HCT116 (cell line): ENCODE measurements at regions not wholly inside any gene's neighbourhood (a gene's known extent, or its start where the extent isn't known, plus 50 kb on each side); places are given as distances from the start of the nearest gene placed in this dataset.

Source experiments
- ATAC-seq: fragments of 200-7000 bp; cut with Tn5 transposase; 2 replicates; pipeline ENCODE4 v1.9.1; 2020; ENCODE audit warnings: mild to moderate bottlenecking, moderate library complexity
- BruUV-seq: library from RNA; stranded (reverse); fragments of 400-500 nt; replicated peaks from 2 replicates; lab custom pipeline; 2021; lab: Mats Ljungman, UMichigan
- CTCF ChIA-PET: fragments of 300-600 bp; sonication (Branson Sonifier 250); formaldehyde crosslinking; loops from one replicate; lab custom pipeline; 2021; ENCODE audit warnings: antibody characterized with exemption; lab: Charles Lee
- POLR2A ChIA-PET: fragments of 300-600, 350-600 bp; sonication (Branson Sonifier 250); formaldehyde crosslinking; loops from one replicate; lab custom pipeline; 2021; ENCODE audit warnings: antibody characterized with exemption; lab: Charles Lee
- RAD21 ChIA-PET, 2 experiments: fragments of 300-600 bp; sonication (Branson Sonifier 250); formaldehyde crosslinking; loops; one replicate each; lab custom pipeline; 2023; ENCODE audit warnings: low total read pairs in 2 of 2; ENCODE audit not compliant: uncharacterized antibody in 2 of 2, unreplicated experiment in 2 of 2, low non-redundant PET in 1 of 2; lab: Charles Lee
- DNase-seq: peaks from one replicate; pipeline ENCODE4 v3.0.0-alpha.2; 2010; ENCODE audit warnings: low read depth, low spot score
- H2AFZ ChIP-seq: fragments of 200-600 bp; shearing (Covaris generic), sonication (generic); 2 replicates; pipeline ENCODE4 v1.6.1; 2017; ENCODE audit warnings: low read depth, mixed run types, mixed read lengths, antibody characterized with exemption, low read length; ENCODE audit not compliant: poor library complexity, severe bottlenecking
- H3K27ac ChIP-seq: 2 replicates; pipeline ENCODE4 v1.5.1; 2012; ENCODE audit warnings: low read depth, low read length
- H3K27me3 ChIP-seq: fragments of 200-600 bp; sonication (generic); 2 replicates; pipeline ENCODE4 v1.6.1; 2016; ENCODE audit warnings: mixed run types, low read length, mixed read lengths; ENCODE audit not compliant: insufficient read depth
- H3K36me3 ChIP-seq, 2 experiments: fragments of 200-500 bp in 1 of 2; fragments of 200-600 bp in 1 of 2; sonication (Bioruptor generic) in 1 of 2; sonication (generic) in 1 of 2; 2 replicates each; pipeline versions ENCODE4 v1.5.1 to v1.6.1; 2014 to 2016; ENCODE audit warnings: low read length in 2 of 2, inconsistent platforms in 1 of 2, mixed read lengths in 1 of 2, mixed run types in 1 of 2; ENCODE audit not compliant: insufficient read depth in 2 of 2, control insufficient read depth in 1 of 2
- H3K4me1 ChIP-seq, 2 experiments: fragments of 200-600 bp in 1 of 2; sonication (generic) in 1 of 2; 2 replicates each; pipeline versions ENCODE4 v1.5.1 to v1.6.1; 2012 to 2017; ENCODE audit warnings: low read length in 2 of 2, inconsistent platforms in 1 of 2, mild to moderate bottlenecking in 1 of 2, mixed read lengths in 1 of 2, mixed run types in 1 of 2, moderate library complexity in 1 of 2; ENCODE audit not compliant: insufficient read depth in 2 of 2, control insufficient read depth in 1 of 2
- H3K4me2 ChIP-seq: fragments of 200-600 bp; sonication (generic); 2 replicates; pipeline ENCODE4 v1.6.1; 2017; ENCODE audit warnings: mixed run types, low read length, mixed read lengths
- H3K4me3 ChIP-seq, 2 experiments: fragments of 200-600 bp in 1 of 2; sonication (generic) in 1 of 2; replicated peaks in 1 of 2; 2 replicates each; pipeline ENCODE4 v1.5.1; 2011 to 2016; ENCODE audit warnings: low read length in 2 of 2, control low read depth in 1 of 2, low read depth in 1 of 2, mild to moderate bottlenecking in 1 of 2, mixed read lengths in 1 of 2, mixed run types in 1 of 2
- H3K79me2 ChIP-seq: fragments of 200-600 bp; sonication (generic); 2 replicates; pipeline ENCODE4 v1.6.1; 2017; ENCODE audit warnings: mild to moderate bottlenecking, mixed run types, low read length, moderate library complexity, mixed read lengths; ENCODE audit not compliant: insufficient read depth
- H3K9ac ChIP-seq: fragments of 200-600 bp; sonication (generic); 2 replicates; pipeline ENCODE4 v1.6.1; 2016; ENCODE audit warnings: low read length, mixed read lengths
- H3K9me2 ChIP-seq: fragments of 200-600 bp; sonication (generic), shearing (Covaris generic); 2 replicates; pipeline ENCODE4 v1.6.1; 2017; ENCODE audit warnings: mixed run types, mild to moderate bottlenecking, moderate library complexity; ENCODE audit not compliant: insufficient read depth
- H3K9me3 ChIP-seq, 2 experiments: fragments of 200-500 bp in 1 of 2; fragments of 200-600 bp in 1 of 2; sonication (Bioruptor generic) in 1 of 2; sonication (generic) in 1 of 2; 2 replicates each; pipeline ENCODE4 v1.6.1; 2014 to 2017; ENCODE audit warnings: low read length in 2 of 2, mixed read lengths in 2 of 2, inconsistent platforms in 1 of 2, low read depth in 1 of 2, mild to moderate bottlenecking in 1 of 2, mixed run types in 1 of 2, moderate library complexity in 1 of 2; ENCODE audit not compliant: control insufficient read depth in 1 of 2, insufficient read depth in 1 of 2
- H4K20me1 ChIP-seq: fragments of 200-600 bp; sonication (generic), shearing (Covaris generic); 2 replicates; pipeline ENCODE4 v1.6.1; 2017; ENCODE audit warnings: mixed run types, mild to moderate bottlenecking, moderate library complexity; ENCODE audit not compliant: insufficient read depth
- EGR1 ChIP-seq: IDR thresholded peaks from 2 replicates; pipeline ENCODE4 v1.6.1; 2012; ENCODE audit warnings: low read depth
- ELF1 ChIP-seq: IDR thresholded peaks from 2 replicates; pipeline ENCODE4 v1.6.1; 2012; ENCODE audit warnings: low read depth, borderline replicate concordance
- EZH2phosphoT487 ChIP-seq: fragments of 200-600 bp; IDR thresholded peaks from 2 replicates; pipeline ENCODE4 v1.6.1; 2018; ENCODE audit warnings: antibody characterized with exemption, borderline replicate concordance
- JUND ChIP-seq: IDR thresholded peaks from 2 replicates; pipeline ENCODE4 v1.6.1; 2012
- MAX ChIP-seq: IDR thresholded peaks from 2 replicates; pipeline ENCODE4 v1.6.1; 2012
- POLR2AphosphoS5 ChIP-seq: IDR thresholded peaks from 2 replicates; pipeline ENCODE4 v1.6.1; 2011; ENCODE audit warnings: mild to moderate bottlenecking, low read depth, low read length, moderate library complexity
- SP1 ChIP-seq: IDR thresholded peaks from 2 replicates; pipeline ENCODE4 v1.6.1; 2012; ENCODE audit warnings: low read depth
- SRF ChIP-seq: IDR thresholded peaks from 2 replicates; pipeline ENCODE4 v1.6.1; 2012; ENCODE audit warnings: low read depth
- YY1 ChIP-seq: IDR thresholded peaks from 2 replicates; pipeline ENCODE4 v1.6.1; 2011; ENCODE audit warnings: low read length, low read depth, moderate library complexity, mild to moderate bottlenecking; ENCODE audit not compliant: insufficient replicate concordance; ENCODE audit errors: extremely low read depth
- ZBTB33 ChIP-seq: IDR thresholded peaks from 2 replicates; pipeline ENCODE4 v1.6.1; 2011; ENCODE audit warnings: mild to moderate bottlenecking, low read length, moderate library complexity; ENCODE audit not compliant: insufficient replicate concordance; ENCODE audit errors: extremely low read depth
- ZNF274 ChIP-seq: fragments of 200-500 bp; sonication (Bioruptor generic); IDR thresholded peaks from 2 replicates; pipeline ENCODE4 v1.6.1; 2014; ENCODE audit warnings: mild to moderate bottlenecking, low read depth, low read length, inconsistent platforms
- intact Hi-C: fragments of 100-400 bp; cut with micrococcal nuclease; formaldehyde crosslinking; loops from 2 replicates; pipeline ENCODE4 v1.10.0; 2022
- TF ChIP-seq, protein P1 (sequence below), 3 experiments: fragments of 200-600 bp in 1 of 3; sonication (generic) in 1 of 3; IDR thresholded peaks in 2 of 3; conservative IDR thresholded peaks in 1 of 3; 2 replicates each; pipeline ENCODE4 v1.5.1; 2012 to 2017; ENCODE audit warnings: low read depth in 2 of 3, low read length in 2 of 3, antibody characterized with exemption in 1 of 3, borderline replicate concordance in 1 of 3, control low read depth in 1 of 3, mild to moderate bottlenecking in 1 of 3, mixed read lengths in 1 of 3, mixed run types in 1 of 3, moderate library complexity in 1 of 3; ENCODE audit not compliant: insufficient read depth in 1 of 3
- TF ChIP-seq, protein P2 (sequence below): IDR thresholded peaks from 2 replicates; pipeline ENCODE4 v1.6.1; 2012

GRCh38 chr2:217471319-217471718 is 531.5 kb downstream of the TNS1 start:
- Histone ChIP-seq H2AFZ (no peak overlapping the region), H3K4me3 (no peak overlapping the region), H3K4me1 (no peaks in the 10 kb centered on the region), H3K9me2 (no peaks in the 10 kb centered on the region), H3K27ac (no peak overlapping the region), H3K79me2 (no peaks in the 10 kb centered on the region), H3K9me3 (no peaks in the 10 kb centered on the region), H3K36me3 (no peaks in the 10 kb centered on the region), H4K20me1 (no peaks in the 10 kb centered on the region), H3K27me3 (peaks cover 49% of the 10 kb centered on the region), H3K4me2 (no peak overlapping the region), H3K9ac (no peak overlapping the region)
- no TSS peak for BruUV-seq
- DNase-seq (no peak), ATAC-seq (no peak)
- ChIA-PET RAD21 (no interaction called here), CTCF (interaction anchor here (0.7 kb wide), 1 partner anchor 19 kb away, joined by 3 read pairs; no protein-coding TSS in a partner anchor), POLR2A (no interaction called here)
- TF ChIP-seq, protein P1, sequence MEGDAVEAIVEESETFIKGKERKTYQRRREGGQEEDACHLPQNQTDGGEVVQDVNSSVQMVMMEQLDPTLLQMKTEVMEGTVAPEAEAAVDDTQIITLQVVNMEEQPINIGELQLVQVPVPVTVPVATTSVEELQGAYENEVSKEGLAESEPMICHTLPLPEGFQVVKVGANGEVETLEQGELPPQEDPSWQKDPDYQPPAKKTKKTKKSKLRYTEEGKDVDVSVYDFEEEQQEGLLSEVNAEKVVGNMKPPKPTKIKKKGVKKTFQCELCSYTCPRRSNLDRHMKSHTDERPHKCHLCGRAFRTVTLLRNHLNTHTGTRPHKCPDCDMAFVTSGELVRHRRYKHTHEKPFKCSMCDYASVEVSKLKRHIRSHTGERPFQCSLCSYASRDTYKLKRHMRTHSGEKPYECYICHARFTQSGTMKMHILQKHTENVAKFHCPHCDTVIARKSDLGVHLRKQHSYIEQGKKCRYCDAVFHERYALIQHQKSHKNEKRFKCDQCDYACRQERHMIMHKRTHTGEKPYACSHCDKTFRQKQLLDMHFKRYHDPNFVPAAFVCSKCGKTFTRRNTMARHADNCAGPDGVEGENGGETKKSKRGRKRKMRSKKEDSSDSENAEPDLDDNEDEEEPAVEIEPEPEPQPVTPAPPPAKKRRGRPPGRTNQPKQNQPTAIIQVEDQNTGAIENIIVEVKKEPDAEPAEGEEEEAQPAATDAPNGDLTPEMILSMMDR (IDR thresholded peaks at IDR 0.05 in 2 of 3, conservative IDR thresholded peaks at IDR 0.05 in 1 of 3; ENCODE audit: borderline replicate concordance in 1 of 3, insufficient read depth in 1 of 3, low read depth in 2 of 3, low read length in 2 of 3) = no peak
- no peak for TF ChIP-seq SRF
- no peak for TF ChIP-seq EGR1
- no peak for TF ChIP-seq YY1
- no peak for TF ChIP-seq ZBTB33
- no peak for TF ChIP-seq EZH2phosphoT487
- no peak for TF ChIP-seq JUND
- no peak for TF ChIP-seq ZNF274
- no peak for TF ChIP-seq SP1
- TF ChIP-seq MAX = no peak
- no peak for TF ChIP-seq POLR2AphosphoS5
- no peak for TF ChIP-seq ELF1
- TF ChIP-seq, protein P2, sequence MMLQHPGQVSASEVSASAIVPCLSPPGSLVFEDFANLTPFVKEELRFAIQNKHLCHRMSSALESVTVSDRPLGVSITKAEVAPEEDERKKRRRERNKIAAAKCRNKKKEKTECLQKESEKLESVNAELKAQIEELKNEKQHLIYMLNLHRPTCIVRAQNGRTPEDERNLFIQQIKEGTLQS = no peak
- intact Hi-C loops = no loop called here
